ENCODE measurements at regions not wholly inside any gene's neighbourhood (a gene's known extent, or its start where the extent isn't known, plus 50 kb on each side); places are given as distances from the start of the nearest gene placed in this dataset.

DNA sequence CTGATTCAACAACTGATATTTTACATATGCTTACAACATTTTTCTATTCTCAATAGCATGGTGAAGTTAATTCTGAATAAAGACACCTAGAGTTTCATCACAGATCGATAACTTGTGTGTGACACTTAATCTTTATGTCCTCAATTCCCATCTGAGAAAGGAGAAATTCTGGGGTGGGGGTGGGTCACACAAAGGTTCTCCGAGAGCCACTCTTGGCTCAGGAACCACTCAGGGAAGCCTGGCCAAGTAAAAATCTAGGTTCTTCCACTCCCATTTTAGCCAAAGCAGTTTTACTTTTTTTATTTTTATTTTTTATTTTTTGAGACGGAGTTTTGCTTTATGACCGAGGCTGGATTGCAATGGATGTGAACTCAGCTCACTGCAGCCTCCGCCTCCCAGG, 111.0 kb upstream of the TBL1XR1 start:
- TF ChIP-seq, protein P1, sequence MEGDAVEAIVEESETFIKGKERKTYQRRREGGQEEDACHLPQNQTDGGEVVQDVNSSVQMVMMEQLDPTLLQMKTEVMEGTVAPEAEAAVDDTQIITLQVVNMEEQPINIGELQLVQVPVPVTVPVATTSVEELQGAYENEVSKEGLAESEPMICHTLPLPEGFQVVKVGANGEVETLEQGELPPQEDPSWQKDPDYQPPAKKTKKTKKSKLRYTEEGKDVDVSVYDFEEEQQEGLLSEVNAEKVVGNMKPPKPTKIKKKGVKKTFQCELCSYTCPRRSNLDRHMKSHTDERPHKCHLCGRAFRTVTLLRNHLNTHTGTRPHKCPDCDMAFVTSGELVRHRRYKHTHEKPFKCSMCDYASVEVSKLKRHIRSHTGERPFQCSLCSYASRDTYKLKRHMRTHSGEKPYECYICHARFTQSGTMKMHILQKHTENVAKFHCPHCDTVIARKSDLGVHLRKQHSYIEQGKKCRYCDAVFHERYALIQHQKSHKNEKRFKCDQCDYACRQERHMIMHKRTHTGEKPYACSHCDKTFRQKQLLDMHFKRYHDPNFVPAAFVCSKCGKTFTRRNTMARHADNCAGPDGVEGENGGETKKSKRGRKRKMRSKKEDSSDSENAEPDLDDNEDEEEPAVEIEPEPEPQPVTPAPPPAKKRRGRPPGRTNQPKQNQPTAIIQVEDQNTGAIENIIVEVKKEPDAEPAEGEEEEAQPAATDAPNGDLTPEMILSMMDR (IDR thresholded peaks at IDR 0.05; ENCODE audit: unreplicated experiment) = no peak
- CTCF ChIA-PET = no interaction called here
- no peaks in the 10 kb centered on the region for H3K27me3 Mint-ChIP-seq (ENCODE audit: unreplicated experiment)
- no peaks in the 10 kb centered on the region for H3K9me3 Mint-ChIP-seq (ENCODE audit: low read depth, unreplicated experiment)
- no TSS peak for BruUV-seq (replicated peaks)
- intact Hi-C loops (cut with micrococcal nuclease; ENCODE audit: unreplicated experiment) = no loop called here
- H3K27ac Mint-ChIP-seq (ENCODE audit: unreplicated experiment) = no peak overlapping the region
- DNase-seq = no peak
- no peak overlapping the region for H3K4me3 Mint-ChIP-seq (ENCODE audit: low read depth, unreplicated experiment)
- peaks cover 19% of the 10 kb centered on the region for H3K4me1 Mint-ChIP-seq (ENCODE audit: low read depth, unreplicated experiment)
- H3K36me3 Mint-ChIP-seq (ENCODE audit: insufficient read depth, unreplicated experiment) = no peaks in the 10 kb centered on the region

DNA sequence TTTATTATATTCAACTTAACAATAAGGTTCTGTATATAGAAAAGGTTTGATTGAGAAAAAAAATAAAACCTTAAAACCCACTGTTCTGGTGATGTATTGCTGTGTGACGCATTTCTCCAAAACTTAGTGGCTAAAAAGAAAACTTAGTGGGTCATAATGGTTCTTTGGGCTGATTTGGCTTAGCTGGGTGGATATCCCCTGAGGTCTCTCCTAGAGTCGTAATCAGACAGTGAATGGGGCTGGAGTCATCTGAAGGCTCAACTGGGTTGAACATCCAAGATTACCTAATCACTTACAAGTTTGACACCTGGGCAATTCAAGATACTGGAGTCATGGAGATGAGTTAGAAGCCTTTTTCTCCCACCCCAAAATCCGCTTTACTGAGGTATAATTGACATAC, 111.6 kb upstream of the TBL1XR1 start:
- Mint-ChIP-seq H3K27ac (ENCODE audit: unreplicated experiment) (no peak overlapping the region), H3K4me1 (ENCODE audit: low read depth, unreplicated experiment) (peaks cover 19% of the 10 kb centered on the region), H3K27me3 (ENCODE audit: unreplicated experiment) (no peaks in the 10 kb centered on the region), H3K4me3 (ENCODE audit: low read depth, unreplicated experiment) (no peak overlapping the region), H3K36me3 (ENCODE audit: insufficient read depth, unreplicated experiment) (no peaks in the 10 kb centered on the region), H3K9me3 (ENCODE audit: low read depth, unreplicated experiment) (no peaks in the 10 kb centered on the region)
- CTCF ChIA-PET = no interaction called here
- intact Hi-C loops (cut with micrococcal nuclease; ENCODE audit: unreplicated experiment) = no loop called here
- BruUV-seq (replicated peaks) = no TSS peak
- DNase-seq = no peak
- TF ChIP-seq, protein P1 (IDR thresholded peaks at IDR 0.05; ENCODE audit: unreplicated experiment) = no peak

DNA sequence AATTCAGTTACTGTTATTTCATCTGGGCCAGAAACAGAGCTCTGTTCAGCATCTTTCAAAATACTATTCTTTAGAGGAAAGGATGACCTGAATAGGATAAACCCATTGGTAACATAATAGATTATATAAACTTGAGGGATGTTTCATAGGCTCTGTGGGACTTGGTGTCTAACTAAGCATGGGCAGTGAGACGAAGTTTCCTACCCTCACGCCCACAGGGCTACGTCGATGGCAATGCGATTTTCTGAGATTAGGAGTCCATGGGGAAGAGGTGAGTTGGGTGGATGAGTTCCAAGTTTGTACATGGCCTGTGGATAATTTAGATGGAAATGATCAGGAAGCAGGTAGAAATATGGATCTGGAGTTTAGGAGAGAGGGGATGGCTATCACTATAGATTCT, 115.2 kb upstream of the TBL1XR1 start:
- no peaks in the 10 kb centered on the region for H3K36me3 Mint-ChIP-seq (ENCODE audit: insufficient read depth, unreplicated experiment)
- no peaks in the 10 kb centered on the region for H3K4me1 Mint-ChIP-seq (ENCODE audit: low read depth, unreplicated experiment)
- no peak overlapping the region for H3K27ac Mint-ChIP-seq (ENCODE audit: unreplicated experiment)
- CTCF ChIA-PET = interaction anchor here (0.7 kb wide), 1 partner anchor 20 kb away, joined by 3 read pairs; no protein-coding TSS in a partner anchor
- no peak overlapping the region for H3K4me3 Mint-ChIP-seq (ENCODE audit: low read depth, unreplicated experiment)
- no peak for DNase-seq
- intact Hi-C loops (cut with micrococcal nuclease; ENCODE audit: unreplicated experiment) = no loop called here
- no TSS peak for BruUV-seq (replicated peaks)
- TF ChIP-seq, protein P1 (IDR thresholded peaks at IDR 0.05; ENCODE audit: unreplicated experiment) = no peak
- no peaks in the 10 kb centered on the region for H3K9me3 Mint-ChIP-seq (ENCODE audit: low read depth, unreplicated experiment)
- no peaks in the 10 kb centered on the region for H3K27me3 Mint-ChIP-seq (ENCODE audit: unreplicated experiment)

DNA sequence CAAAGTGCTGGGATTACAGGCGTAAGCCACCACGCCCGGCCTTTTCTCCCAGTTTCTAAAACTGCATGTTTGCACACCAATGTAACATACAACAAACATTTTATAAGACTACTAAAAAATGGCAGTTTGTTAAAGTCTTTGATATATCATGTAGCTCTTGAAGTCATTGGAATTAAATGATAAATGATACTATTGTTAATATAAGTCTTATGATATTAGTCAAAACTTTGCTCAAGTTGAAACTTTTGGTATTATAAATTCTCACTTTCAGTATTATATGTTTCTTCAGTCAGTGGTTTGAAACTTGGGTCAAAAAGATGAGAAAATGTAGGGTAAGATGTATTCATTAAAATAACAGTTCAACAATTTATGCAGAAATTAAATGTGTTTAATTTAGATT, 117.6 kb upstream of the TBL1XR1 start:
- CTCF ChIA-PET = no interaction called here
- no TSS peak for BruUV-seq (replicated peaks)
- no peak overlapping the region for H3K27ac Mint-ChIP-seq (ENCODE audit: unreplicated experiment)
- H3K4me1 Mint-ChIP-seq (ENCODE audit: low read depth, unreplicated experiment) = no peaks in the 10 kb centered on the region
- H3K27me3 Mint-ChIP-seq (ENCODE audit: unreplicated experiment) = no peaks in the 10 kb centered on the region
- intact Hi-C loops (cut with micrococcal nuclease; ENCODE audit: unreplicated experiment) = no loop called here
- TF ChIP-seq, protein P1 (IDR thresholded peaks at IDR 0.05; ENCODE audit: unreplicated experiment) = no peak
- H3K9me3 Mint-ChIP-seq (ENCODE audit: low read depth, unreplicated experiment) = no peaks in the 10 kb centered on the region
- no peak overlapping the region for H3K4me3 Mint-ChIP-seq (ENCODE audit: low read depth, unreplicated experiment)
- no peak for DNase-seq
- H3K36me3 Mint-ChIP-seq (ENCODE audit: insufficient read depth, unreplicated experiment) = no peaks in the 10 kb centered on the region

DNA sequence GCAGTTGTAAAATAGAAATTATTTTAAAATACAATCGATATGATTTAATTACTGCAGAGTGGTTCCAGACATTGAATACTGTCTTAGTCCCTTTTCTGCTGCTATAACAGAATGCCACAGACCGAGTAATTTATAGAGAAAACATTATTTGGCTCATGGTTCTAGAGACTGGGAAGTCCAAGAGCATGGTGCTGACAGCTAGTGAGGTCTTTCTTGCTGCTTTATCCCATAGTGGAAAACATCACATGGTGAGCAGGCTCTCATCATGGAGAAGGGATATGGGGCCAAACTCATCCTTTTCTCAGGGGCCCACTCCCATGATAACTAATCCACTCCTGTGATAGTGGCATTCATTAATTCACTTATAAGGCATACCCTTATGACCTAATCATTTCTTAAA, 120.0 kb upstream of the TBL1XR1 start:
- Mint-ChIP-seq H3K4me1 (ENCODE audit: low read depth, unreplicated experiment) (peaks cover 11% of the 10 kb centered on the region), H3K4me3 (ENCODE audit: low read depth, unreplicated experiment) (no peak overlapping the region), H3K27me3 (ENCODE audit: unreplicated experiment) (no peaks in the 10 kb centered on the region), H3K27ac (ENCODE audit: unreplicated experiment) (no peak overlapping the region), H3K36me3 (ENCODE audit: insufficient read depth, unreplicated experiment) (no peaks in the 10 kb centered on the region), H3K9me3 (ENCODE audit: low read depth, unreplicated experiment) (no peaks in the 10 kb centered on the region)
- CTCF ChIA-PET = no interaction called here
- intact Hi-C loops (cut with micrococcal nuclease; ENCODE audit: unreplicated experiment) = no loop called here
- no TSS peak for BruUV-seq (replicated peaks)
- no peak for DNase-seq
- TF ChIP-seq, protein P1 (IDR thresholded peaks at IDR 0.05; ENCODE audit: unreplicated experiment) = no peak

Measured in Calu3 (cell line).